SK-N-MC (cell line): ENCODE measurements at regions not wholly inside any gene's neighbourhood (a gene's known extent, or its start where the extent isn't known, plus 50 kb on each side); places are given as distances from the start of the nearest gene placed in this dataset.

Experiments
- EZH2 ChIP-seq: fragments of 200-600 bp; sonication (generic); IDR thresholded peaks from one replicate; pipeline ENCODE4 v1.6.1; 2017; ENCODE audit warnings: antibody characterized with exemption
- FOXP2 ChIP-seq: optimal IDR thresholded peaks from 2 replicates; pipeline ENCODE3; 2011; ENCODE audit warnings: mild to moderate bottlenecking, moderate library complexity; ENCODE audit not compliant: insufficient read depth; ENCODE audit errors: extremely low read length, control extremely low read depth
- POLR2AphosphoS5 ChIP-seq: IDR thresholded peaks from 2 replicates; pipeline ENCODE4 v1.6.1; 2012; ENCODE audit warnings: mild to moderate bottlenecking, low read depth, low read length, borderline replicate concordance

DNA sequence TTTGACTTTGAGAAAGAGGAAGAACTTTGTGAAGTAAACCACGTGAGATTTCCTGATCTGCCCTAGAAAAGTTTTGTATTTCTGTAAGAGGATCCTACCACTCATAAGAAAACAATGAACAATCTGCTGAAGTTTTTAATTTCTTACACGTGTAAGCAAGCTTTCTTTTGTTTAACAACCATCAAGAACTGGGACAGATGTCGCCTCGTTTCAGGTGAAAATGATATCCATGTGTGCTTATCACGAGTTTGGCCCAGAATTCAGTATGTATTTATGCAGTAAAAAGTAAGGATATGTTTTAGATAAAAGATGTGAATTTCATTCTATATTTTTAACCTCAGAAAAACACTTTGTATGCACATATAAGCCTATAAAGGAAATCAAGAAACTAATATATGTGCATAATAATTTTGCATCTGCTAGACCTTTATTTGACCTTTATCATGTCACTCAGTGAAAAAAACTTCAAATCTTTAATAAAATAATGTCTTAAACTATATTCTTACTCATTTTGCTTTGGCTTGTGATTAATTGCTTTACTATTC, 56.9 kb upstream of the DHRS4 start:
- TF ChIP-seq FOXP2 (no peak), POLR2AphosphoS5 (no peak), EZH2 (no peak)
